ENCODE measurements at regions not wholly inside any gene's neighbourhood (a gene's known extent, or its start where the extent isn't known, plus 50 kb on each side); places are given as distances from the start of the nearest gene placed in this dataset.

DNA sequence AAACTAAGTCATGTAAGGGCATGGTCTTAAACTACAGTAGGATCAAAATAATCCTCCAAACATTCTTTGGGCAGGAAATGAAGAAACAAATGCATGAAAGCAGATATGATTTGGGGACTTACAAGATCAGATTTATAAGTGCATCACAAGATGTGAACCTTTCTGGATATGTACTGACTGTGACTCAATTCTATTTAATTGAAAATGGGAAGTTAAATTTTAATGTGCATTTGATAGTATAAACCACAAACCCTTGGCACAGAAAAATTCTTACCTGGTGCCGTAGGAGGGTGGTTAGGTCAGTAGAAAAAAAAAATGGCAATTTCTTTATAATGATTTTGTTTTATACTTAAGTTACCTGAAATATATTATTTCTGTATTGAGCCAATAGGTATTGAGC, 262.5 kb upstream of the TGFBR2 start:
- TF ChIP-seq CTCF (conservative IDR thresholded peaks at IDR 0.05 in 1 of 2, IDR thresholded peaks at IDR 0.05 in 1 of 2; ENCODE audit: low read depth in 1 of 2, low read length in 2 of 2) (no peak), EZH2 (IDR thresholded peaks at IDR 0.05; ENCODE audit: low read length, missing control alignments) (no peak)

All from fibroblast of lung (primary cell).